HCT116 (cell line): ENCODE measurements at regions not wholly inside any gene's neighbourhood (a gene's known extent, or its start where the extent isn't known, plus 50 kb on each side); places are given as distances from the start of the nearest gene placed in this dataset.

Experiments
- ATAC-seq: fragments of 200-7000 bp; cut with Tn5 transposase; 2 replicates; pipeline ENCODE4 v1.9.1; 2020; ENCODE audit warnings: mild to moderate bottlenecking, moderate library complexity
- BruUV-seq: library from RNA; stranded (reverse); fragments of 400-500 nt; replicated peaks from 2 replicates; lab custom pipeline; 2021; lab: Mats Ljungman, UMichigan
- CTCF ChIA-PET: fragments of 300-600 bp; sonication (Branson Sonifier 250); formaldehyde crosslinking; loops from one replicate; lab custom pipeline; 2021; ENCODE audit warnings: antibody characterized with exemption; lab: Charles Lee
- POLR2A ChIA-PET: fragments of 300-600, 350-600 bp; sonication (Branson Sonifier 250); formaldehyde crosslinking; loops from one replicate; lab custom pipeline; 2021; ENCODE audit warnings: antibody characterized with exemption; lab: Charles Lee
- RAD21 ChIA-PET, 2 experiments: fragments of 300-600 bp; sonication (Branson Sonifier 250); formaldehyde crosslinking; loops; one replicate each; lab custom pipeline; 2023; ENCODE audit warnings: low total read pairs in 2 of 2; ENCODE audit not compliant: uncharacterized antibody in 2 of 2, unreplicated experiment in 2 of 2, low non-redundant PET in 1 of 2; lab: Charles Lee
- DNase-seq: peaks from one replicate; pipeline ENCODE4 v3.0.0-alpha.2; 2010; ENCODE audit warnings: low read depth, low spot score
- H2AFZ ChIP-seq: fragments of 200-600 bp; shearing (Covaris generic), sonication (generic); 2 replicates; pipeline ENCODE4 v1.6.1; 2017; ENCODE audit warnings: low read depth, mixed run types, mixed read lengths, antibody characterized with exemption, low read length; ENCODE audit not compliant: poor library complexity, severe bottlenecking
- H3K27ac ChIP-seq: 2 replicates; pipeline ENCODE4 v1.5.1; 2012; ENCODE audit warnings: low read depth, low read length
- H3K27me3 ChIP-seq: fragments of 200-600 bp; sonication (generic); 2 replicates; pipeline ENCODE4 v1.6.1; 2016; ENCODE audit warnings: mixed run types, low read length, mixed read lengths; ENCODE audit not compliant: insufficient read depth
- H3K36me3 ChIP-seq, 2 experiments: fragments of 200-500 bp in 1 of 2; fragments of 200-600 bp in 1 of 2; sonication (Bioruptor generic) in 1 of 2; sonication (generic) in 1 of 2; 2 replicates each; pipeline versions ENCODE4 v1.5.1 to v1.6.1; 2014 to 2016; ENCODE audit warnings: low read length in 2 of 2, inconsistent platforms in 1 of 2, mixed read lengths in 1 of 2, mixed run types in 1 of 2; ENCODE audit not compliant: insufficient read depth in 2 of 2, control insufficient read depth in 1 of 2
- H3K4me1 ChIP-seq, 2 experiments: fragments of 200-600 bp in 1 of 2; sonication (generic) in 1 of 2; 2 replicates each; pipeline versions ENCODE4 v1.5.1 to v1.6.1; 2012 to 2017; ENCODE audit warnings: low read length in 2 of 2, inconsistent platforms in 1 of 2, mild to moderate bottlenecking in 1 of 2, mixed read lengths in 1 of 2, mixed run types in 1 of 2, moderate library complexity in 1 of 2; ENCODE audit not compliant: insufficient read depth in 2 of 2, control insufficient read depth in 1 of 2
- H3K4me2 ChIP-seq: fragments of 200-600 bp; sonication (generic); 2 replicates; pipeline ENCODE4 v1.6.1; 2017; ENCODE audit warnings: mixed run types, low read length, mixed read lengths
- H3K4me3 ChIP-seq, 2 experiments: fragments of 200-600 bp in 1 of 2; sonication (generic) in 1 of 2; replicated peaks in 1 of 2; 2 replicates each; pipeline ENCODE4 v1.5.1; 2011 to 2016; ENCODE audit warnings: low read length in 2 of 2, control low read depth in 1 of 2, low read depth in 1 of 2, mild to moderate bottlenecking in 1 of 2, mixed read lengths in 1 of 2, mixed run types in 1 of 2
- H3K79me2 ChIP-seq: fragments of 200-600 bp; sonication (generic); 2 replicates; pipeline ENCODE4 v1.6.1; 2017; ENCODE audit warnings: mild to moderate bottlenecking, mixed run types, low read length, moderate library complexity, mixed read lengths; ENCODE audit not compliant: insufficient read depth
- H3K9ac ChIP-seq: fragments of 200-600 bp; sonication (generic); 2 replicates; pipeline ENCODE4 v1.6.1; 2016; ENCODE audit warnings: low read length, mixed read lengths
- H3K9me2 ChIP-seq: fragments of 200-600 bp; sonication (generic), shearing (Covaris generic); 2 replicates; pipeline ENCODE4 v1.6.1; 2017; ENCODE audit warnings: mixed run types, mild to moderate bottlenecking, moderate library complexity; ENCODE audit not compliant: insufficient read depth
- H3K9me3 ChIP-seq, 2 experiments: fragments of 200-500 bp in 1 of 2; fragments of 200-600 bp in 1 of 2; sonication (Bioruptor generic) in 1 of 2; sonication (generic) in 1 of 2; 2 replicates each; pipeline ENCODE4 v1.6.1; 2014 to 2017; ENCODE audit warnings: low read length in 2 of 2, mixed read lengths in 2 of 2, inconsistent platforms in 1 of 2, low read depth in 1 of 2, mild to moderate bottlenecking in 1 of 2, mixed run types in 1 of 2, moderate library complexity in 1 of 2; ENCODE audit not compliant: control insufficient read depth in 1 of 2, insufficient read depth in 1 of 2
- H4K20me1 ChIP-seq: fragments of 200-600 bp; sonication (generic), shearing (Covaris generic); 2 replicates; pipeline ENCODE4 v1.6.1; 2017; ENCODE audit warnings: mixed run types, mild to moderate bottlenecking, moderate library complexity; ENCODE audit not compliant: insufficient read depth
- ATF3 ChIP-seq: IDR thresholded peaks from 2 replicates; pipeline ENCODE4 v1.6.1; 2012
- CBX3 ChIP-seq: IDR thresholded peaks from 2 replicates; pipeline ENCODE4 v1.6.1; 2012; ENCODE audit warnings: low read depth
- CEBPB ChIP-seq: IDR thresholded peaks from 2 replicates; pipeline ENCODE4 v1.6.1; 2012; ENCODE audit warnings: low read depth
- EGR1 ChIP-seq: IDR thresholded peaks from 2 replicates; pipeline ENCODE4 v1.6.1; 2012; ENCODE audit warnings: low read depth
- EZH2 ChIP-seq: fragments of 200-600 bp; sonication (generic); IDR thresholded peaks from 2 replicates; pipeline ENCODE4 v1.6.1; 2017; ENCODE audit warnings: antibody characterized with exemption, mixed run types
- EZH2phosphoT487 ChIP-seq: fragments of 200-600 bp; IDR thresholded peaks from 2 replicates; pipeline ENCODE4 v1.6.1; 2018; ENCODE audit warnings: antibody characterized with exemption, borderline replicate concordance
- FOSL1 ChIP-seq: IDR thresholded peaks from 2 replicates; pipeline ENCODE4 v1.6.1; 2012; ENCODE audit warnings: low read depth
- MAX ChIP-seq: IDR thresholded peaks from 2 replicates; pipeline ENCODE4 v1.6.1; 2012
- POLR2A ChIP-seq: IDR thresholded peaks from 2 replicates; pipeline ENCODE4 v1.7.0; 2011; ENCODE audit warnings: borderline replicate concordance; ENCODE audit not compliant: insufficient read depth, insufficient read length; ENCODE audit errors: extremely low read depth
- POLR2AphosphoS5 ChIP-seq: IDR thresholded peaks from 2 replicates; pipeline ENCODE4 v1.6.1; 2011; ENCODE audit warnings: mild to moderate bottlenecking, low read depth, low read length, moderate library complexity
- SP1 ChIP-seq: IDR thresholded peaks from 2 replicates; pipeline ENCODE4 v1.6.1; 2012; ENCODE audit warnings: low read depth
- SRF ChIP-seq: IDR thresholded peaks from 2 replicates; pipeline ENCODE4 v1.6.1; 2012; ENCODE audit warnings: low read depth
- TCF7L2 ChIP-seq: IDR thresholded peaks from 2 replicates; pipeline ENCODE4 v1.7.0; 2011; ENCODE audit warnings: borderline replicate concordance, inconsistent platforms; ENCODE audit not compliant: insufficient read depth, insufficient read length; ENCODE audit errors: extremely low read depth
- ZFX ChIP-seq: fragments of 450-650 bp; IDR thresholded peaks from 2 replicates; pipeline ENCODE4 v1.6.1; 2017
- intact Hi-C: fragments of 100-400 bp; cut with micrococcal nuclease; formaldehyde crosslinking; loops from 2 replicates; pipeline ENCODE4 v1.10.0; 2022
- TF ChIP-seq, protein P1 (sequence below): IDR thresholded peaks from 2 replicates; pipeline ENCODE4 v1.6.1; 2012; ENCODE audit warnings: low read depth
- TF ChIP-seq, protein P2 (sequence below), 3 experiments: fragments of 200-600 bp in 1 of 3; sonication (generic) in 1 of 3; IDR thresholded peaks in 2 of 3; conservative IDR thresholded peaks in 1 of 3; 2 replicates each; pipeline ENCODE4 v1.5.1; 2012 to 2017; ENCODE audit warnings: low read depth in 2 of 3, low read length in 2 of 3, antibody characterized with exemption in 1 of 3, borderline replicate concordance in 1 of 3, control low read depth in 1 of 3, mild to moderate bottlenecking in 1 of 3, mixed read lengths in 1 of 3, mixed run types in 1 of 3, moderate library complexity in 1 of 3; ENCODE audit not compliant: insufficient read depth in 1 of 3
- TF ChIP-seq, protein P3 (sequence below): IDR thresholded peaks from 2 replicates; pipeline ENCODE4 v1.6.1; 2011; ENCODE audit warnings: mild to moderate bottlenecking, low read length, moderate library complexity; ENCODE audit not compliant: insufficient replicate concordance; ENCODE audit errors: extremely low read depth

DNA sequence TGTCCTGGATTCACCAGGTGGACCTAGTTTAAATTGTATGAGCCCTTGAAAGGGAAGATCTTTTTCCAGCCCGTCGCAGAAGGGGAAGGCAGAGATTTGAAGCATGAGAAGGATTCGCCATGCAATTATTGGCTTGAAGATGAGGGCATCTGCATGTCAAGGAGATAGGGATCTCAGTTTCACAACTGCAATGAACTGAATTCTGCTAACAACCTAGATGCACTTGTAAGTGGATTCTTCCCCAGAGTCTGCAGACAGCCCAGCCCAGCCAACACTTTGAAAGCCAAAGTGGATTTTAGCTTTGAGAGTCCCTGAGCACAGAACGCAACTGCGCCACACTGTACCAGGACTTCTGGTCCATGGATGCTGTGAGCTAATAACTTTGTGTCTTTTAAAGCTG, 286.0 kb downstream of the TSN start:
- no peak for DNase-seq
- Histone ChIP-seq H3K4me2 (no peak overlapping the region), H3K9me3 (no peaks in the 10 kb centered on the region), H3K4me1 (no peaks in the 10 kb centered on the region), H3K27ac (no peak overlapping the region), H4K20me1 (no peaks in the 10 kb centered on the region), H3K36me3 (no peaks in the 10 kb centered on the region), H3K79me2 (no peaks in the 10 kb centered on the region), H3K9me2 (no peaks in the 10 kb centered on the region), H3K4me3 (no peak overlapping the region), H3K27me3 (0 out of 2 replicates have a peak, but pooled peaks cover 3% of the 10 kb centered on the region), H2AFZ (no peak overlapping the region), H3K9ac (no peak overlapping the region)
- TF ChIP-seq EZH2phosphoT487 (no peak), POLR2AphosphoS5 (no peak), EGR1 (no peak), ATF3 (no peak), CBX3 (no peak), CEBPB (no peak), POLR2A (no peak), EZH2 (no peak), SRF (no peak), FOSL1 (no peak), TCF7L2 (no peak), MAX (no peak), SP1 (no peak), ZFX (no peak)
- TF ChIP-seq, protein P1, sequence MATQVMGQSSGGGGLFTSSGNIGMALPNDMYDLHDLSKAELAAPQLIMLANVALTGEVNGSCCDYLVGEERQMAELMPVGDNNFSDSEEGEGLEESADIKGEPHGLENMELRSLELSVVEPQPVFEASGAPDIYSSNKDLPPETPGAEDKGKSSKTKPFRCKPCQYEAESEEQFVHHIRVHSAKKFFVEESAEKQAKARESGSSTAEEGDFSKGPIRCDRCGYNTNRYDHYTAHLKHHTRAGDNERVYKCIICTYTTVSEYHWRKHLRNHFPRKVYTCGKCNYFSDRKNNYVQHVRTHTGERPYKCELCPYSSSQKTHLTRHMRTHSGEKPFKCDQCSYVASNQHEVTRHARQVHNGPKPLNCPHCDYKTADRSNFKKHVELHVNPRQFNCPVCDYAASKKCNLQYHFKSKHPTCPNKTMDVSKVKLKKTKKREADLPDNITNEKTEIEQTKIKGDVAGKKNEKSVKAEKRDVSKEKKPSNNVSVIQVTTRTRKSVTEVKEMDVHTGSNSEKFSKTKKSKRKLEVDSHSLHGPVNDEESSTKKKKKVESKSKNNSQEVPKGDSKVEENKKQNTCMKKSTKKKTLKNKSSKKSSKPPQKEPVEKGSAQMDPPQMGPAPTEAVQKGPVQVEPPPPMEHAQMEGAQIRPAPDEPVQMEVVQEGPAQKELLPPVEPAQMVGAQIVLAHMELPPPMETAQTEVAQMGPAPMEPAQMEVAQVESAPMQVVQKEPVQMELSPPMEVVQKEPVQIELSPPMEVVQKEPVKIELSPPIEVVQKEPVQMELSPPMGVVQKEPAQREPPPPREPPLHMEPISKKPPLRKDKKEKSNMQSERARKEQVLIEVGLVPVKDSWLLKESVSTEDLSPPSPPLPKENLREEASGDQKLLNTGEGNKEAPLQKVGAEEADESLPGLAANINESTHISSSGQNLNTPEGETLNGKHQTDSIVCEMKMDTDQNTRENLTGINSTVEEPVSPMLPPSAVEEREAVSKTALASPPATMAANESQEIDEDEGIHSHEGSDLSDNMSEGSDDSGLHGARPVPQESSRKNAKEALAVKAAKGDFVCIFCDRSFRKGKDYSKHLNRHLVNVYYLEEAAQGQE, result no peak
- TF ChIP-seq, protein P2, sequence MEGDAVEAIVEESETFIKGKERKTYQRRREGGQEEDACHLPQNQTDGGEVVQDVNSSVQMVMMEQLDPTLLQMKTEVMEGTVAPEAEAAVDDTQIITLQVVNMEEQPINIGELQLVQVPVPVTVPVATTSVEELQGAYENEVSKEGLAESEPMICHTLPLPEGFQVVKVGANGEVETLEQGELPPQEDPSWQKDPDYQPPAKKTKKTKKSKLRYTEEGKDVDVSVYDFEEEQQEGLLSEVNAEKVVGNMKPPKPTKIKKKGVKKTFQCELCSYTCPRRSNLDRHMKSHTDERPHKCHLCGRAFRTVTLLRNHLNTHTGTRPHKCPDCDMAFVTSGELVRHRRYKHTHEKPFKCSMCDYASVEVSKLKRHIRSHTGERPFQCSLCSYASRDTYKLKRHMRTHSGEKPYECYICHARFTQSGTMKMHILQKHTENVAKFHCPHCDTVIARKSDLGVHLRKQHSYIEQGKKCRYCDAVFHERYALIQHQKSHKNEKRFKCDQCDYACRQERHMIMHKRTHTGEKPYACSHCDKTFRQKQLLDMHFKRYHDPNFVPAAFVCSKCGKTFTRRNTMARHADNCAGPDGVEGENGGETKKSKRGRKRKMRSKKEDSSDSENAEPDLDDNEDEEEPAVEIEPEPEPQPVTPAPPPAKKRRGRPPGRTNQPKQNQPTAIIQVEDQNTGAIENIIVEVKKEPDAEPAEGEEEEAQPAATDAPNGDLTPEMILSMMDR (IDR thresholded peaks at IDR 0.05 in 2 of 3, conservative IDR thresholded peaks at IDR 0.05 in 1 of 3; ENCODE audit: borderline replicate concordance in 1 of 3, insufficient read depth in 1 of 3, low read depth in 2 of 3, low read length in 2 of 3), result no peak
- TF ChIP-seq, protein P3, sequence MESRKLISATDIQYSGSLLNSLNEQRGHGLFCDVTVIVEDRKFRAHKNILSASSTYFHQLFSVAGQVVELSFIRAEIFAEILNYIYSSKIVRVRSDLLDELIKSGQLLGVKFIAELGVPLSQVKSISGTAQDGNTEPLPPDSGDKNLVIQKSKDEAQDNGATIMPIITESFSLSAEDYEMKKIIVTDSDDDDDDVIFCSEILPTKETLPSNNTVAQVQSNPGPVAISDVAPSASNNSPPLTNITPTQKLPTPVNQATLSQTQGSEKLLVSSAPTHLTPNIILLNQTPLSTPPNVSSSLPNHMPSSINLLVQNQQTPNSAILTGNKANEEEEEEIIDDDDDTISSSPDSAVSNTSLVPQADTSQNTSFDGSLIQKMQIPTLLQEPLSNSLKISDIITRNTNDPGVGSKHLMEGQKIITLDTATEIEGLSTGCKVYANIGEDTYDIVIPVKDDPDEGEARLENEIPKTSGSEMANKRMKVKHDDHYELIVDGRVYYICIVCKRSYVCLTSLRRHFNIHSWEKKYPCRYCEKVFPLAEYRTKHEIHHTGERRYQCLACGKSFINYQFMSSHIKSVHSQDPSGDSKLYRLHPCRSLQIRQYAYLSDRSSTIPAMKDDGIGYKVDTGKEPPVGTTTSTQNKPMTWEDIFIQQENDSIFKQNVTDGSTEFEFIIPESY, result no peak
- ChIA-PET CTCF (no interaction called here), POLR2A (no interaction called here), RAD21 (no interaction called here)
- intact Hi-C loops, result no loop called here
- no peak for ATAC-seq
- no TSS peak for BruUV-seq
